HEK293T (cell line): ENCODE measurements at regions not wholly inside any gene's neighbourhood (a gene's known extent, or its start where the extent isn't known, plus 50 kb on each side); places are given as distances from the start of the nearest gene placed in this dataset.

Experiments used
- CTCF ChIA-PET: fragments of 350-600 bp; formaldehyde crosslinking; extraction: SDS; loops from one replicate; lab custom pipeline; 2021; ENCODE audit warnings: antibody characterized with exemption, inconsistent platforms; lab: Yijun Ruan, JAX
- POLR2A ChIA-PET: fragments of 350-600 bp; formaldehyde crosslinking; extraction: SDS; loops from one replicate; lab custom pipeline; 2020; ENCODE audit warnings: antibody characterized with exemption, inconsistent platforms; lab: Yijun Ruan, JAX
- DNase-seq: peaks from one replicate; pipeline ENCODE4 v3.0.0; 2012; ENCODE audit warnings: mixed read lengths; ENCODE audit errors: extremely low spot score
- ARNT ChIP-seq: fragments of 450-650 bp; IDR thresholded peaks from 2 replicates; pipeline ENCODE4 v1.6.1; 2017; ENCODE audit warnings: mild to moderate bottlenecking
- BHLHE40 ChIP-seq: fragments of 450-650 bp; IDR thresholded peaks from 2 replicates; pipeline ENCODE4 v1.6.1; 2016; ENCODE audit warnings: mild to moderate bottlenecking, moderate library complexity, borderline replicate concordance
- CTBP1 ChIP-seq: fragments of 450-650 bp; IDR thresholded peaks from 2 replicates; pipeline ENCODE4 v1.6.1; 2016; ENCODE audit warnings: borderline replicate concordance
- ELF4 ChIP-seq: fragments of 450-650 bp; IDR thresholded peaks from 2 replicates; pipeline ENCODE4 v1.6.1; 2017; ENCODE audit warnings: antibody characterized with exemption
- FOXA1 ChIP-seq: fragments of 450-650 bp; IDR thresholded peaks from 2 replicates; pipeline ENCODE4 v1.6.1; 2016; ENCODE audit warnings: mild to moderate bottlenecking
- FOXK2 ChIP-seq: fragments of 450-650 bp; IDR thresholded peaks from 2 replicates; pipeline ENCODE4 v1.6.1; 2016; ENCODE audit warnings: mild to moderate bottlenecking
- FOXM1 ChIP-seq: fragments of 450-650 bp; IDR thresholded peaks from 2 replicates; pipeline ENCODE4 v1.6.1; 2017; ENCODE audit warnings: mild to moderate bottlenecking, borderline replicate concordance
- HDGF ChIP-seq: fragments of 450-650 bp; IDR thresholded peaks from 2 replicates; pipeline ENCODE4 v1.6.1; 2017; ENCODE audit warnings: antibody characterized with exemption, borderline replicate concordance
- L3MBTL2 ChIP-seq: fragments of 450-650 bp; conservative IDR thresholded peaks from 2 replicates; pipeline ENCODE4 v1.6.1; 2016; ENCODE audit warnings: mild to moderate bottlenecking
- LEF1 ChIP-seq: fragments of 450-650 bp; IDR thresholded peaks from 2 replicates; pipeline ENCODE4 v1.6.1; 2017; ENCODE audit warnings: mild to moderate bottlenecking, borderline replicate concordance
- NFRKB ChIP-seq: fragments of 450-650 bp; IDR thresholded peaks from 2 replicates; pipeline ENCODE4 v1.6.1; 2016; ENCODE audit warnings: mild to moderate bottlenecking, moderate library complexity
- PKNOX1 ChIP-seq: fragments of 450-650 bp; IDR thresholded peaks from 2 replicates; pipeline ENCODE4 v1.6.1; 2016
- SP1 ChIP-seq: fragments of 450-650 bp; IDR thresholded peaks from 2 replicates; pipeline ENCODE4 v1.6.1; 2017
- SUZ12 ChIP-seq: fragments of 450-650 bp; IDR thresholded peaks from 2 replicates; pipeline ENCODE4 v1.6.1; 2016; ENCODE audit warnings: mild to moderate bottlenecking
- TARDBP ChIP-seq: fragments of 450-650 bp; IDR thresholded peaks from 2 replicates; pipeline ENCODE4 v1.6.1; 2016
- ZNF384 ChIP-seq: fragments of 450-650 bp; IDR thresholded peaks from 2 replicates; pipeline ENCODE4 v1.6.1; 2016

DNA sequence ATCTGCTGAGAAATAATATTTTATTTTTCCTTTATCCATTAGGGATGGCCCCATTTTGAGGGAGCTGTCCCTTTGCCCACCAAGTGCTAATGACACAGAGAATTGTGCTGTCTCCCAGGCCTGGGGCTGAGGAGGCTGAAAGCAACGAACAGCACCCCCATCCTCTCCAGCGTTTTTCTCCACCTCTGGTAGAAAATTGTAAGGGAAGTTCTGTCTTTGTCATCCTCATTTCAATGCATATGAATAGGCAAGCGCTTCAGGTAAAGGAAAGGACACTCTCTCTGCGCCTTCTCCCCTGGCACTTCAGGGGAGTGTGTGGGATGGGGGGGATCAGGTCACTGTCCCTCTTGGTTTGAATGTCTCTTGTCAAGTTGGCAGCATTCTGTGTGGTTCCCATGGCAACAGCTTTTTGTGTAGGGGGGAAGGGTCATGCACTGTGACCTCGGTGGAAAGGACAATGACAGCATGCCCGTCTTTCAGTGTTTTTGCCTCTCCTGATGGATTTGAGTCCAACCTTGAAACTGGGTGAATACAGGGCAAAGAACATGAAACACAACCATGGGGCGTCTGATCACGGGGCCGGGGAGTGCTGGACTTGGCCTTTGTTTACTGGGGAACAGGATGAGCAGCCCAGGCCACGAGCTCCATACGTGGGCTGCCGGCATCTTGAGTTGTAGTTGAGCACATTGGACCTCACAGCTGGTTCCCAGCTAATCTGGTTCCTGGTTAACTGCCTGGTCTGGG lies 230.2 kb downstream of the VRK1 start:
- DNase-seq, result no peak

GRCh38 chr14:97028382-97028781 lies 231.2 kb downstream of the VRK1 start:
- POLR2A ChIA-PET, result no interaction called here
- no peak for DNase-seq
- CTCF ChIA-PET, result no interaction called here
- TF ChIP-seq PKNOX1 (no peak), TARDBP (no peak), SP1 (no peak), HDGF (no peak), FOXM1 (no peak)

More for the DNA sequence above, 230.2 kb downstream of the VRK1 start:
- CTCF ChIA-PET, result interaction anchor here (0.6 kb wide), 1 partner anchor 137 kb away, joined by 3 read pairs; no protein-coding TSS in a partner anchor
- POLR2A ChIA-PET, result no interaction called here
- TF ChIP-seq FOXA1, result no peak

- ChIA-PET CTCF (no interaction called here), POLR2A (no interaction called here)
- no peak for DNase-seq
- TF ChIP-seq ELF4, result no peak
Observed at GRCh38 chr14:97029800-97030199, 232.6 kb downstream of the VRK1 start.

DNA sequence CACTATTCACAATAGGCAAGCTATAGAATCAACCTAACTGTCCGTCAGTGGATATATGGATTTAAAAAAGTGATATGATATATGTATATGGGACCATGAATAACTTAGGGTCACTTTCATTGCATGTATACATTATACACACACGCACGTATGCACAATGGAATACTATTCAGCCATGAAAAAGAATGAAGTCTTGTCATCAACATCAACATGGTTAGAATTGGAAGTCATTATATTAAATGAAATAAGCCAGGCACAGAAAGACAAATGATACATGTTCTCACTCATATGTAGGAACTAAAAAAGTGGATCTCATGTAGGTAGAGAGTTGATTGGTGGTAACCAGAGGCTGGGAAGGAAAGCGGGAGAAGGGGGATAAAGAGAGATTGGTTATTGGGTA lies 234.3 kb downstream of the VRK1 start:
- ChIA-PET POLR2A (no interaction called here), CTCF (no interaction called here)
- DNase-seq, result no peak
- TF ChIP-seq L3MBTL2 (no peak), ARNT (no peak), PKNOX1 (no peak), FOXM1 (no peak), FOXA1 (no peak), ELF4 (no peak), LEF1 (no peak), ZNF384 (no peak), FOXK2 (no peak), SUZ12 (no peak), NFRKB (no peak), CTBP1 (no peak), TARDBP (no peak), HDGF (no peak), SP1 (no peak)

DNA sequence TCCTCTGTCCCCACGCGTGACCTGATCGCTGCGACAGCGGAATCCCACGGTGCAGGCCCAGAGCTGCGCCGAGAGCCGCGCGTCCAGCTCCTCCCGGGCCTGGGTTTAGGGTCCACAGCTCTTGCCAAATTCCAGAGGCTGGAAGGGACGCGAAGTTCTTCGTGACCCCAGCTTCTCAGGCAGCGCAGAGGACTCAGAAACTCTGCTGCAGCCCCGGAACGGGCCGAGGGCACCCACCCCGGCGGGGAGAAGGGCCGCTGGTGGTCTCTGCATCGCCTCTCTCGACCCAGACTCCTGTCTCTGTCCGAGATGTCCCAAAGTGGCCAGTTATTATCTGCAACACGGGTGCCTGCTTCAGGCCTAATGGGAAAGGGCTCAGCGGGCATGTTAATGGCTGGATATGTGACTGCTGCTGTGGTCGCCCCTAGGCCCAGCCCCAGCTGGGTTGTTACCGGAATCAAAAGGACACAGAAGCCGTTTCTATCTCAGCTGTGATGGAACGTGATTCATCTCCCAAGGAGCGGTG lies 236.4 kb downstream of the VRK1 start:
- DNase-seq, result no peak
- no peak for TF ChIP-seq FOXK2
- ChIA-PET CTCF (no interaction called here), POLR2A (no interaction called here)

GRCh38 chr14:97036086-97036852 lies 239.1 kb downstream of the VRK1 start:
- TF ChIP-seq CTBP1 (no peak), TARDBP (no peak), ELF4 (no peak), SUZ12 (no peak), FOXM1 (no peak), ZNF384 (no peak), FOXK2 (no peak), SP1 (no peak), LEF1 (no peak), L3MBTL2 (no peak), HDGF (no peak), ARNT (no peak), NFRKB (no peak), PKNOX1 (no peak), FOXA1 (no peak), BHLHE40 (no peak)
- DNase-seq, result no peak
- ChIA-PET POLR2A (no interaction called here), CTCF (no interaction called here)
